H1 (cell line): ENCODE measurements at regions not wholly inside any gene's neighbourhood (a gene's known extent, or its start where the extent isn't known, plus 50 kb on each side); places are given as distances from the start of the nearest gene placed in this dataset.

Experiments
- KDM4A ChIP-seq: IDR thresholded peaks from one replicate; pipeline ENCODE4 v1.7.1; 2012; ENCODE audit warnings: low read depth, mild to moderate bottlenecking, moderate library complexity, low read length, inconsistent platforms; ENCODE audit not compliant: severe bottlenecking
- KDM5A ChIP-seq: fragments of 200-600 bp; IDR thresholded peaks from 2 replicates; pipeline ENCODE4 v1.7.1; 2012; ENCODE audit warnings: mild to moderate bottlenecking, low read length, inconsistent platforms, mixed read lengths
- POLR2AphosphoS5 ChIP-seq: IDR thresholded peaks from 2 replicates; pipeline ENCODE4 v1.6.1; 2011; ENCODE audit warnings: low read depth, low read length
- SIN3A ChIP-seq, 2 experiments: IDR thresholded peaks in 1 of 2; conservative IDR thresholded peaks in 1 of 2; 2 replicates each; pipeline ENCODE4 v1.6.1; 2011 to 2012; ENCODE audit warnings: low read length in 2 of 2, improper control_type of control experiment in 1 of 2, low read depth in 1 of 2, mild to moderate bottlenecking in 1 of 2
- SIX5 ChIP-seq: IDR thresholded peaks from 2 replicates; pipeline ENCODE4 v1.6.1; 2011; ENCODE audit warnings: mild to moderate bottlenecking, low read depth, low read length
- SP2 ChIP-seq: IDR thresholded peaks from 2 replicates; pipeline ENCODE4 v1.6.1; 2012; ENCODE audit warnings: mild to moderate bottlenecking, low read length, inconsistent platforms
- TBP ChIP-seq: IDR thresholded peaks from 2 replicates; pipeline ENCODE4 v1.6.1; 2011; ENCODE audit warnings: low read depth, low read length, improper control_type of control experiment
- TCF12 ChIP-seq: IDR thresholded peaks from 2 replicates; pipeline ENCODE4 v1.6.1; 2011; ENCODE audit warnings: low read depth, mild to moderate bottlenecking, low read length
- TF ChIP-seq, protein P1 (sequence below): fragments of 300-600 bp; sonication (generic); IDR thresholded peaks from 2 replicates; pipeline ENCODE4 v1.7.1; 2012; ENCODE audit warnings: low read length, moderate library complexity, mild to moderate bottlenecking, inconsistent platforms; ENCODE audit not compliant: insufficient replicate concordance
- TF ChIP-seq, protein P2 (sequence below): IDR thresholded peaks from 2 replicates; pipeline ENCODE4 v1.6.1; 2012; ENCODE audit warnings: inconsistent platforms

GRCh38 chr10:129047600-129047999 lies 419.4 kb upstream of the MGMT start (continued):
- TF ChIP-seq, protein P1, sequence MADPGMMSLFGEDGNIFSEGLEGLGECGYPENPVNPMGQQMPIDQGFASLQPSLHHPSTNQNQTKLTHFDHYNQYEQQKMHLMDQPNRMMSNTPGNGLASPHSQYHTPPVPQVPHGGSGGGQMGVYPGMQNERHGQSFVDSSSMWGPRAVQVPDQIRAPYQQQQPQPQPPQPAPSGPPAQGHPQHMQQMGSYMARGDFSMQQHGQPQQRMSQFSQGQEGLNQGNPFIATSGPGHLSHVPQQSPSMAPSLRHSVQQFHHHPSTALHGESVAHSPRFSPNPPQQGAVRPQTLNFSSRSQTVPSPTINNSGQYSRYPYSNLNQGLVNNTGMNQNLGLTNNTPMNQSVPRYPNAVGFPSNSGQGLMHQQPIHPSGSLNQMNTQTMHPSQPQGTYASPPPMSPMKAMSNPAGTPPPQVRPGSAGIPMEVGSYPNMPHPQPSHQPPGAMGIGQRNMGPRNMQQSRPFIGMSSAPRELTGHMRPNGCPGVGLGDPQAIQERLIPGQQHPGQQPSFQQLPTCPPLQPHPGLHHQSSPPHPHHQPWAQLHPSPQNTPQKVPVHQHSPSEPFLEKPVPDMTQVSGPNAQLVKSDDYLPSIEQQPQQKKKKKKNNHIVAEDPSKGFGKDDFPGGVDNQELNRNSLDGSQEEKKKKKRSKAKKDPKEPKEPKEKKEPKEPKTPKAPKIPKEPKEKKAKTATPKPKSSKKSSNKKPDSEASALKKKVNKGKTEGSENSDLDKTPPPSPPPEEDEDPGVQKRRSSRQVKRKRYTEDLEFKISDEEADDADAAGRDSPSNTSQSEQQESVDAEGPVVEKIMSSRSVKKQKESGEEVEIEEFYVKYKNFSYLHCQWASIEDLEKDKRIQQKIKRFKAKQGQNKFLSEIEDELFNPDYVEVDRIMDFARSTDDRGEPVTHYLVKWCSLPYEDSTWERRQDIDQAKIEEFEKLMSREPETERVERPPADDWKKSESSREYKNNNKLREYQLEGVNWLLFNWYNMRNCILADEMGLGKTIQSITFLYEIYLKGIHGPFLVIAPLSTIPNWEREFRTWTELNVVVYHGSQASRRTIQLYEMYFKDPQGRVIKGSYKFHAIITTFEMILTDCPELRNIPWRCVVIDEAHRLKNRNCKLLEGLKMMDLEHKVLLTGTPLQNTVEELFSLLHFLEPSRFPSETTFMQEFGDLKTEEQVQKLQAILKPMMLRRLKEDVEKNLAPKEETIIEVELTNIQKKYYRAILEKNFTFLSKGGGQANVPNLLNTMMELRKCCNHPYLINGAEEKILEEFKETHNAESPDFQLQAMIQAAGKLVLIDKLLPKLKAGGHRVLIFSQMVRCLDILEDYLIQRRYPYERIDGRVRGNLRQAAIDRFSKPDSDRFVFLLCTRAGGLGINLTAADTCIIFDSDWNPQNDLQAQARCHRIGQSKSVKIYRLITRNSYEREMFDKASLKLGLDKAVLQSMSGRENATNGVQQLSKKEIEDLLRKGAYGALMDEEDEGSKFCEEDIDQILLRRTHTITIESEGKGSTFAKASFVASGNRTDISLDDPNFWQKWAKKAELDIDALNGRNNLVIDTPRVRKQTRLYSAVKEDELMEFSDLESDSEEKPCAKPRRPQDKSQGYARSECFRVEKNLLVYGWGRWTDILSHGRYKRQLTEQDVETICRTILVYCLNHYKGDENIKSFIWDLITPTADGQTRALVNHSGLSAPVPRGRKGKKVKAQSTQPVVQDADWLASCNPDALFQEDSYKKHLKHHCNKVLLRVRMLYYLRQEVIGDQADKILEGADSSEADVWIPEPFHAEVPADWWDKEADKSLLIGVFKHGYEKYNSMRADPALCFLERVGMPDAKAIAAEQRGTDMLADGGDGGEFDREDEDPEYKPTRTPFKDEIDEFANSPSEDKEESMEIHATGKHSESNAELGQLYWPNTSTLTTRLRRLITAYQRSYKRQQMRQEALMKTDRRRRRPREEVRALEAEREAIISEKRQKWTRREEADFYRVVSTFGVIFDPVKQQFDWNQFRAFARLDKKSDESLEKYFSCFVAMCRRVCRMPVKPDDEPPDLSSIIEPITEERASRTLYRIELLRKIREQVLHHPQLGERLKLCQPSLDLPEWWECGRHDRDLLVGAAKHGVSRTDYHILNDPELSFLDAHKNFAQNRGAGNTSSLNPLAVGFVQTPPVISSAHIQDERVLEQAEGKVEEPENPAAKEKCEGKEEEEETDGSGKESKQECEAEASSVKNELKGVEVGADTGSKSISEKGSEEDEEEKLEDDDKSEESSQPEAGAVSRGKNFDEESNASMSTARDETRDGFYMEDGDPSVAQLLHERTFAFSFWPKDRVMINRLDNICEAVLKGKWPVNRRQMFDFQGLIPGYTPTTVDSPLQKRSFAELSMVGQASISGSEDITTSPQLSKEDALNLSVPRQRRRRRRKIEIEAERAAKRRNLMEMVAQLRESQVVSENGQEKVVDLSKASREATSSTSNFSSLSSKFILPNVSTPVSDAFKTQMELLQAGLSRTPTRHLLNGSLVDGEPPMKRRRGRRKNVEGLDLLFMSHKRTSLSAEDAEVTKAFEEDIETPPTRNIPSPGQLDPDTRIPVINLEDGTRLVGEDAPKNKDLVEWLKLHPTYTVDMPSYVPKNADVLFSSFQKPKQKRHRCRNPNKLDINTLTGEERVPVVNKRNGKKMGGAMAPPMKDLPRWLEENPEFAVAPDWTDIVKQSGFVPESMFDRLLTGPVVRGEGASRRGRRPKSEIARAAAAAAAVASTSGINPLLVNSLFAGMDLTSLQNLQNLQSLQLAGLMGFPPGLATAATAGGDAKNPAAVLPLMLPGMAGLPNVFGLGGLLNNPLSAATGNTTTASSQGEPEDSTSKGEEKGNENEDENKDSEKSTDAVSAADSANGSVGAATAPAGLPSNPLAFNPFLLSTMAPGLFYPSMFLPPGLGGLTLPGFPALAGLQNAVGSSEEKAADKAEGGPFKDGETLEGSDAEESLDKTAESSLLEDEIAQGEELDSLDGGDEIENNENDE, result no peak
- no peak for TF ChIP-seq SIX5
- TF ChIP-seq SIN3A (conservative IDR thresholded peaks at IDR 0.05 in 1 of 2, IDR thresholded peaks at IDR 0.05 in 1 of 2; ENCODE audit: low read depth in 1 of 2, low read length in 2 of 2), result no peak
- TF ChIP-seq TCF12, result no peak
- TF ChIP-seq, protein P2, sequence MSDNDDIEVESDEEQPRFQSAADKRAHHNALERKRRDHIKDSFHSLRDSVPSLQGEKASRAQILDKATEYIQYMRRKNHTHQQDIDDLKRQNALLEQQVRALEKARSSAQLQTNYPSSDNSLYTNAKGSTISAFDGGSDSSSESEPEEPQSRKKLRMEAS, result no peak
- TF ChIP-seq TBP, result no peak
- no peak for TF ChIP-seq KDM4A
- no peak for TF ChIP-seq KDM5A
- TF ChIP-seq SP2, result no peak
- TF ChIP-seq POLR2AphosphoS5, result no peak
- TF ChIP-seq, all 59 proteins: peak for 0
